ENCODE measurements at regions not wholly inside any gene's neighbourhood (a gene's known extent, or its start where the extent isn't known, plus 50 kb on each side); places are given as distances from the start of the nearest gene placed in this dataset.

DNA sequence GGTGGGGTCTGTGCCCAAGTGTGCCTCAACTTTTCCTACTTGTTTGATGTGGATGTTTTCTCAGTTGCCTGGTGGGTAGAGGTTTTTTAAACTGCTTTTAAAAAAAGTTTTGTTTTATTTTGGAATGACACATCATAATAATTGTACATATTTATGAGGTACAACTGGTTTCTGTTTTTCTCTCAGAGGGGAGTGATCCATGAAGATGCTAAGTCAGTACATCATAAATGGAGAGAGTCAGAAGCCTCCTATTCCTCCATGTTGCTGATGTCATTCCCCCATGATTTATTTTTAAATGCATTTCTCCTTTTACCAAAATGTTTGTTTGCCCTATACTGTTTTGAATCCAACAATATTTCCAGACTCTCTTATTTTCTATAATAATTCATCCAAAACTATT is 77.3 kb upstream of the CLVS2 start:
- TF ChIP-seq CTCF (IDR thresholded peaks at IDR 0.05), result no peak
- TF ChIP-seq EZH2 (IDR thresholded peaks at IDR 0.05; ENCODE audit: borderline replicate concordance, insufficient read depth, low read depth, low read length, poor library complexity, severe bottlenecking), result no peak
